Transverse colon (tissue), 4 donors: ENCODE measurements at regions not wholly inside any gene's neighbourhood (a gene's known extent, or its start where the extent isn't known, plus 50 kb on each side); places are given as distances from the start of the nearest gene placed in this dataset.
A peak's percentile ranks its signal among the peaks of the same experiment; 100 is the strongest.

Experiments used
- DNase-seq: peaks from one replicate; pipeline ENCODE4 v3.0.0-alpha.2; 2019
- H3K27ac ChIP-seq, 4 donors: fragments of 200-600 bp; sonication (generic); 2 replicates each; pipeline ENCODE4 v1.5.1; 2016 to 2018; ENCODE audit warnings: inconsistent platforms in 4 of 4
- H3K27me3 ChIP-seq: fragments of 200-600 bp; sonication (generic); 2 replicates; pipeline ENCODE4 v1.5.1; 2017; ENCODE audit warnings: inconsistent platforms
- H3K36me3 ChIP-seq, 4 donors: fragments of 200-600 bp; sonication (generic); 2 replicates each; pipeline ENCODE4 v1.5.1; 2017 to 2019; ENCODE audit warnings: inconsistent platforms in 4 of 4
- H3K4me1 ChIP-seq, 4 donors: fragments of 200-600 bp; sonication (generic); 2 replicates each; pipeline ENCODE4 v1.5.1; 2017 to 2020; ENCODE audit warnings: inconsistent platforms in 4 of 4
- H3K4me3 ChIP-seq, 4 donors: fragments of 200-600 bp; sonication (generic); 1 replicate in 1 of 4; 2 replicates in 3 of 4; pipeline versions ENCODE4 v1.5.1 to v1.6.1; 2017 to 2019; ENCODE audit warnings: inconsistent platforms in 4 of 4
- H3K9me3 ChIP-seq, 2 donors: fragments of 200-600 bp; sonication (generic); 2 replicates each; pipeline ENCODE4 v1.5.1; 2017 to 2019; ENCODE audit warnings: inconsistent platforms in 2 of 2
- EP300 ChIP-seq: sonication (generic); formaldehyde crosslinking; IDR thresholded peaks from one replicate; pipeline ENCODE4 v1.6.1; 2017; ENCODE audit warnings: antibody characterized with exemption, low read depth
- POLR2A ChIP-seq: fragments of 450-650 bp; IDR thresholded peaks from one replicate; pipeline ENCODE4 v1.6.1; 2016; ENCODE audit warnings: antibody characterized with exemption, mild to moderate bottlenecking, moderate library complexity
- POLR2AphosphoS5 ChIP-seq, 3 donors: sonication (generic); formaldehyde crosslinking; IDR thresholded peaks; one replicate each; pipeline ENCODE4 v1.6.1; 2016; ENCODE audit warnings: antibody characterized with exemption in 3 of 3
- whole genome bisulfite sequencing, 2 donors: methylation state at CpG; one replicate each; pipeline ENCODE4 v1.1.5; 2018; ENCODE audit warnings: low coverage in 1 of 2; 5-methylcytosine and 5-hydroxymethylcytosine counted together
- in situ Hi-C, 4 donors: fragments of 200-750 bp; cut with MboI; loops; one replicate each; pipeline versions ENCODE4 v1.15.0 to v1.15.1; 2017; ENCODE audit warnings: low sequenced_read_pairs in 3 of 4, low pct_ligation_motif_present in 1 of 4, low pct_unique_long_range_greater_than_20kb in 1 of 4
- intact Hi-C: fragments of 100-400 bp; cut with DNase I; formaldehyde crosslinking; loops from one replicate; pipeline ENCODE4 v1.15.1; 2023; ENCODE audit warnings: low total_unique reads
- TF ChIP-seq, protein P1 (sequence below), 5 experiments: fragments of 200-600 bp in 3 of 5; fragments of 450-650 bp in 2 of 5; sonication (generic) in 3 of 5; IDR thresholded peaks; 1 replicate in 2 of 5; 2 replicates in 3 of 5; pipeline ENCODE4 v1.5.1; 2016 to 2017; ENCODE audit warnings: antibody characterized with exemption in 5 of 5, inconsistent platforms in 3 of 5, mild to moderate bottlenecking in 2 of 5, moderate library complexity in 1 of 5

DNA sequence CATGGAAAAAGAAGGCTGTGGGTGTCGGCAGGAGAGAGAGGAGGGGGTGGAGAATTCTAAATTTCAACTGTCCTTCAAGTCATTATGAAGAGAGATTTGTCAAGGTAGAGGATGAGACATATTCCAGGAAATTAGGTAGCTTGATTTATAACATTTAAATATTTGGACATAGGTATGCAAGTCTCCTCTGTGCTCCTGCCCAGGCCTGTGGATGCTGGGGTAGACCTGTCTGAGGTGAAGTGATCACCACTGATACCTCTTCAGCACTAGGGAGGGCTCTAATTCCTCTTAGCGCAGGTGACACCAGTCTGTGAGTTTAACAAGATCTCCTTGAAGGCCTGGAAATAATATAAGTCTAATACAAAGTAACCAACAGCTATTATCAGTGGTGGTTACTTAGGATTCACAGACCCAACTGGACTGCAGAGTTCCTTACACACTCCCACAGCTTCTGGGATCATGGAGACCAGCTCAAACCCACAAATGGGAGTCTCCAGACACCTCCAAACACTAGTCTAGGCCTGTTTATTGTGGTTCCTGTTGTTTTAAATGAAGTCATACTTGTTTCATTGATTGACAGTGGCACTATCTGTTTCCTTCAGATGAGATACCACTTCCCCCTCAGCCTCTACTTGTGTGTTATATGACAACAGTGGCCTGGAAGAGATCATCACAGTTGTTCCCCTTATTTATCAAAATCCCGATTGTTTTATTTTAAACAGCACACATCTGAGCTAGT is 104.1 kb upstream of the ITPRID2 start:
- 86 to 89% methylated on average over 2 to 3 of the region's 3 CpGs for WGBS, 2 donors
- no peaks in the 10 kb centered on the region for H3K9me3 ChIP-seq
- no peaks in the 10 kb centered on the region for H3K36me3 ChIP-seq
- no peak overlapping the region for H3K27ac ChIP-seq
- no peak for DNase-seq
- intact Hi-C loops (no loop called here), in situ Hi-C loops (no loop called here)
- no peaks in the 10 kb centered on the region for H3K27me3 ChIP-seq
- TF ChIP-seq, protein P1, sequence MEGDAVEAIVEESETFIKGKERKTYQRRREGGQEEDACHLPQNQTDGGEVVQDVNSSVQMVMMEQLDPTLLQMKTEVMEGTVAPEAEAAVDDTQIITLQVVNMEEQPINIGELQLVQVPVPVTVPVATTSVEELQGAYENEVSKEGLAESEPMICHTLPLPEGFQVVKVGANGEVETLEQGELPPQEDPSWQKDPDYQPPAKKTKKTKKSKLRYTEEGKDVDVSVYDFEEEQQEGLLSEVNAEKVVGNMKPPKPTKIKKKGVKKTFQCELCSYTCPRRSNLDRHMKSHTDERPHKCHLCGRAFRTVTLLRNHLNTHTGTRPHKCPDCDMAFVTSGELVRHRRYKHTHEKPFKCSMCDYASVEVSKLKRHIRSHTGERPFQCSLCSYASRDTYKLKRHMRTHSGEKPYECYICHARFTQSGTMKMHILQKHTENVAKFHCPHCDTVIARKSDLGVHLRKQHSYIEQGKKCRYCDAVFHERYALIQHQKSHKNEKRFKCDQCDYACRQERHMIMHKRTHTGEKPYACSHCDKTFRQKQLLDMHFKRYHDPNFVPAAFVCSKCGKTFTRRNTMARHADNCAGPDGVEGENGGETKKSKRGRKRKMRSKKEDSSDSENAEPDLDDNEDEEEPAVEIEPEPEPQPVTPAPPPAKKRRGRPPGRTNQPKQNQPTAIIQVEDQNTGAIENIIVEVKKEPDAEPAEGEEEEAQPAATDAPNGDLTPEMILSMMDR (IDR thresholded peaks at IDR 0.05): no peak
- TF ChIP-seq POLR2AphosphoS5 (IDR thresholded peaks at IDR 0.05) (no peak), EP300 (no peak), POLR2A (no peak)
- peaks cover 5 to 72% (median 29%) of the 10 kb centered on the region in 4 donors for H3K4me1 ChIP-seq
- H3K4me3 ChIP-seq: no peak overlapping the region

- DNase-seq: no peak
- Histone ChIP-seq H3K9me3 (no peaks in the 10 kb centered on the region), H3K4me3 (no peak overlapping the region), H3K27me3 (no peaks in the 10 kb centered on the region), H3K36me3 (no peaks in the 10 kb centered on the region), H3K4me1 (peaks cover 5 to 64% (median 29%) of the 10 kb centered on the region in 4 donors), H3K27ac (peak overlapping the region; percentile 15 to 80 (median 74))
- intact Hi-C loops: no loop called here
- in situ Hi-C loops: no loop called here
- 55 to 67% methylated on average over 3 of the region's 3 CpGs for WGBS, 2 donors
- TF ChIP-seq POLR2A: no peak
- TF ChIP-seq POLR2AphosphoS5 (IDR thresholded peaks at IDR 0.05): peak in 1 of 3 donors; percentile 62
- TF ChIP-seq, protein P1 (IDR thresholded peaks at IDR 0.05): no peak
- no peak for TF ChIP-seq EP300
These were observed 102.5 kb upstream of the ITPRID2 start for GRCh38 chr2:181788897-181789555.

DNA sequence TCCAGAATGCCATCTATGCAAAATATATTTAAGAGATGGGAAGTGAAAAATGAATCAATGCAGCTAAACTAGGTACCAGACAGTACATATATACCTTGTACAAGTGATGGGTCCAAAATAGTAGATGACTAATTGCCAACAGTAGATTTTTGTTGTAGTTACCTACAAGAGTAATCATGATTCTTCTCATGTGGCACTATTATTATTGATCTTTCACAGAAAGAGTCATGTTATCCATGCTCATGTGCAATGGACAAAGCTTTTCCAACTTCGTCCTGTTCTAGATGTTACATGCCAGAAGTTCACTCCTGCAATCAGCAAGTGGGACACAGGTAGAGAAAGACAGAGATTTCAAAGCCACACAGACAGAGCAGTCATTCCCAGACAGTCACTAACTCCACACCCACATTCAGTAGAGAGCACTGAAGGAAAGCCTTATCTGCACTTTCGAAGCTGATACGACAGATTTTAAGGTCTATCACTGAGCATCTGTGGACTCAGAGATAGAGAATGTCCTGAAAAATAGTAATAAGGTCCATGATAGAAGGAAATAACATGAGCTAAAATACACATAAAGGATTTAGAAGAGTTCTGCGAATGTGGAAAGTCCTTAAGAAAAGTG is 101.6 kb upstream of the ITPRID2 start:
- no peaks in the 10 kb centered on the region for H3K27me3 ChIP-seq
- H3K36me3 ChIP-seq: no peaks in the 10 kb centered on the region
- no peak for DNase-seq
- TF ChIP-seq POLR2A (no peak), EP300 (no peak), POLR2AphosphoS5 (IDR thresholded peaks at IDR 0.05) (no peak)
- TF ChIP-seq, protein P1 (IDR thresholded peaks at IDR 0.05): no peak
- in situ Hi-C loops (no loop called here), intact Hi-C loops (no loop called here)
- peak overlapping the region; percentile 45 to 80 (median 74) for H3K27ac ChIP-seq
- no peak overlapping the region for H3K4me3 ChIP-seq
- peaks cover 5 to 55% (median 25%) of the 10 kb centered on the region in 4 donors for H3K4me1 ChIP-seq
- WGBS, 2 donors: 77% methylated on average over 4 of the region's 4 CpGs; no CpG with 5 or more reads in 1 of the 2 donors
- H3K9me3 ChIP-seq: no peaks in the 10 kb centered on the region
